ENCODE measurements at regions not wholly inside any gene's neighbourhood (a gene's known extent, or its start where the extent isn't known, plus 50 kb on each side); places are given as distances from the start of the nearest gene placed in this dataset.

DNA sequence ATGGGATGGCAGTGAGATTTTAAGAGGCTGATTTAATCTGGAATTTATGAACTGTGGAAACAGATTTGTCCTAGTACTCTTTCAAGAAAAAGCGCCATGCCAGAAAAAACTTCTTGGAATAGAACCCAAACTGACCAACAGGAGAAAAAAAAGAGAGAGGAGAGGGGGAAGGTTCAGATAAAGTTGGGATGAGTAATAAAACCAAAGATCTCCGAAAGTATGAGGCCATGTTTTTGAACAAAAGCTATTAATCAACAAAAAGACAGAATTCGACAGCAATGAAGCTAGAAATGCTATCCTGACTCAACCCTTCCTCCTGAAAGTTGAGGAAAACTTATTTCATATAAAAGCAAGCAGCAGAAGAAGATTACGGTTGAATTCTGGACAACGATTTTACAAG is 135.5 kb downstream of the CEMIP2 start:
- Mint-ChIP-seq H3K27me3 (ENCODE audit: low read depth) (peaks cover 12% of the 10 kb centered on the region), H3K27ac (no peak overlapping the region), H3K4me1 (ENCODE audit: low read depth) (peaks cover 5% of the 10 kb centered on the region), H3K9me3 (no peaks in the 10 kb centered on the region), H3K36me3 (ENCODE audit: low read depth) (no peaks in the 10 kb centered on the region), H3K4me3 (no peak overlapping the region)
- DNase-seq (ENCODE audit: low spot score), result no peak

GRCh38 chr9:71630377-71630995 is 137.8 kb downstream of the CEMIP2 start:
- Mint-ChIP-seq H3K27me3 (ENCODE audit: low read depth) (peaks cover 15% of the 10 kb centered on the region), H3K9me3 (no peaks in the 10 kb centered on the region), H3K4me3 (no peak overlapping the region), H3K27ac (no peak overlapping the region), H3K4me1 (ENCODE audit: low read depth) (peaks cover 5% of the 10 kb centered on the region), H3K36me3 (ENCODE audit: low read depth) (no peaks in the 10 kb centered on the region)
- no peak for DNase-seq (ENCODE audit: low spot score)

GRCh38 chr9:71629578-71630215 is 138.6 kb downstream of the CEMIP2 start:
- Mint-ChIP-seq H3K9me3 (no peaks in the 10 kb centered on the region), H3K4me1 (ENCODE audit: low read depth) (peaks cover 5% of the 10 kb centered on the region), H3K36me3 (ENCODE audit: low read depth) (no peaks in the 10 kb centered on the region), H3K27me3 (ENCODE audit: low read depth) (peaks cover 9% of the 10 kb centered on the region), H3K4me3 (no peak overlapping the region), H3K27ac (no peak overlapping the region)
- no peak for DNase-seq (ENCODE audit: low spot score)

GRCh38 chr9:71628247-71628646 is 140.1 kb downstream of the CEMIP2 start:
- no peaks in the 10 kb centered on the region for H3K9me3 Mint-ChIP-seq
- no peak overlapping the region for H3K4me3 Mint-ChIP-seq
- H3K27me3 Mint-ChIP-seq (ENCODE audit: low read depth), result peaks cover 16% of the 10 kb centered on the region
- peaks cover 5% of the 10 kb centered on the region for H3K4me1 Mint-ChIP-seq (ENCODE audit: low read depth)
- H3K36me3 Mint-ChIP-seq (ENCODE audit: low read depth), result no peaks in the 10 kb centered on the region
- no peak for DNase-seq (ENCODE audit: low spot score)
- H3K27ac Mint-ChIP-seq, result no peak overlapping the region

DNA sequence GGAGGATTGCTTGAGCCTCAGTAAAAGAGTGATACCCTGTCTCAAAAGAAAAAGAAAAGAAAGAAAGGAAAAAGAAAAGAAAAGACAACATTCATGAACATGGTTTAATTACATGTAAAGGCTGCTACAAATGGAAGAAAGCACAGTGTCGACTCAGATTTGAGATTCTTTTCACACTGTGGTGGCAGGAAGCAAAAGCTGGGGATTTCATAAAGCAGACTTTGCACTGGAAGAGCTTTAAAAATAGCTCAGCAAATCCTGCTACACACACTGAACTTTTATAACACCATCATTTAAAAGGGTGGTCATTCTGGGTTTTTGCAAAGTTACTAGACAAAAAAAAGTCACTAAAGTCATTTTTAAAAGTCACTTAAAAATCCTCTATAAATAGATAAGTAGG is 140.8 kb downstream of the CEMIP2 start:
- DNase-seq (ENCODE audit: low spot score), result no peak
- Mint-ChIP-seq H3K9me3 (no peaks in the 10 kb centered on the region), H3K36me3 (ENCODE audit: low read depth) (no peaks in the 10 kb centered on the region), H3K27me3 (ENCODE audit: low read depth) (peaks cover 18% of the 10 kb centered on the region), H3K27ac (no peak overlapping the region), H3K4me3 (no peak overlapping the region), H3K4me1 (ENCODE audit: low read depth) (peaks cover 5% of the 10 kb centered on the region)

- Mint-ChIP-seq H3K9me3 (no peaks in the 10 kb centered on the region), H3K27me3 (ENCODE audit: low read depth) (peaks cover 20% of the 10 kb centered on the region), H3K27ac (no peak overlapping the region), H3K36me3 (ENCODE audit: low read depth) (no peaks in the 10 kb centered on the region), H3K4me3 (no peak overlapping the region), H3K4me1 (ENCODE audit: low read depth) (peaks cover 5% of the 10 kb centered on the region)
- DNase-seq (ENCODE audit: low spot score), result no peak
Measured at GRCh38 chr9:71626395-71626794, 141.9 kb downstream of the CEMIP2 start.

DNA sequence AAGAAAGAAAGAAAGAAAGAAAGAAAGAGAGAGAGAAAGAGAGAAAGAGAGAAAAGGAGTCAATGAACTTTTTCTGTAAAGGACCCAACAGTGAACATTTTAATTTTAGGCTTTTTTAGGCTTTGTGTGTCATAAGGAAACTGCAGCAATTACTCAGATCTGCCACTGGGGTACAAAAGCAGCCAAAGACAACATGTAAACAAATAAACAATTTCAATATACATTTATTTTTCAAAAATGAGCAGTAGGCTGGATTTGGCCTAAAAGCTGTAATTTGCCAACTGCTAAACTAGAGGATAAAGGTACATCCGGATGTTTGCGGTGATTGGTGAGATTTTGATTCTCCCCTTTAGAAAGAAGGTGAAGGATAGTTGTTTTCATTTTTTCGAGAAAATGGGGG is 143.6 kb downstream of the CEMIP2 start:
- H3K36me3 Mint-ChIP-seq (ENCODE audit: low read depth), result no peaks in the 10 kb centered on the region

GRCh38 chr9:71620746-71621145 is 147.6 kb downstream of the CEMIP2 start:
- no peak overlapping the region for H3K4me3 Mint-ChIP-seq
- H3K9me3 Mint-ChIP-seq, result no peaks in the 10 kb centered on the region
- no peak for DNase-seq (ENCODE audit: low spot score)
- no peak overlapping the region for H3K27ac Mint-ChIP-seq
- H3K4me1 Mint-ChIP-seq (ENCODE audit: low read depth), result no peaks in the 10 kb centered on the region
- H3K36me3 Mint-ChIP-seq (ENCODE audit: low read depth), result no peaks in the 10 kb centered on the region
- peaks cover 14% of the 10 kb centered on the region for H3K27me3 Mint-ChIP-seq (ENCODE audit: low read depth)

More for the DNA sequence above, 143.6 kb downstream of the CEMIP2 start:
- H3K4me1 Mint-ChIP-seq (ENCODE audit: low read depth), result no peaks in the 10 kb centered on the region
- no peaks in the 10 kb centered on the region for H3K9me3 Mint-ChIP-seq
- peaks cover 17% of the 10 kb centered on the region for H3K27me3 Mint-ChIP-seq (ENCODE audit: low read depth)
- no peak overlapping the region for H3K4me3 Mint-ChIP-seq
- DNase-seq (ENCODE audit: low spot score), result no peak
- H3K27ac Mint-ChIP-seq, result no peak overlapping the region

DNA sequence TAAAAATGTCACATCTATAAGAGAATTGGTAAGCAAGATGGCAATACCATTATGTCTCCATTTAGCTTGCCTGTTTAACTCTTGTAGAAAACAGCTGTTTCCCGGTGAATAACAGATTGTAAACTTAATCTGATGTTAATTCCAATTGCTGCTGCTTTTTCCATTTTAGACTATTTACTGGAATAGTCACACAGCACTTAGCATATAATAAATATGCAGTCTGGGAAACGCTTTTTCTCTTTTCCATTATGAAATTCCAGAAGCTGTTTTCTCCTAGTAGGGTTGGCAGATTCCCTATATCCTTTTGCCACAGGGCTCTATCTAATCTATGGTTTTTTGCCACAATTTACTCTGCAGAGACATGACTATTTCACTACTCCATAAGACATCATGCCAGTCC is 148.0 kb downstream of the CEMIP2 start:
- no peaks in the 10 kb centered on the region for H3K4me1 Mint-ChIP-seq (ENCODE audit: low read depth)
- H3K27me3 Mint-ChIP-seq (ENCODE audit: low read depth), result peaks cover 14% of the 10 kb centered on the region
- DNase-seq (ENCODE audit: low spot score), result no peak
- H3K27ac Mint-ChIP-seq, result no peak overlapping the region
- no peaks in the 10 kb centered on the region for H3K9me3 Mint-ChIP-seq
- H3K36me3 Mint-ChIP-seq (ENCODE audit: low read depth), result no peaks in the 10 kb centered on the region
- H3K4me3 Mint-ChIP-seq, result no peak overlapping the region

DNA sequence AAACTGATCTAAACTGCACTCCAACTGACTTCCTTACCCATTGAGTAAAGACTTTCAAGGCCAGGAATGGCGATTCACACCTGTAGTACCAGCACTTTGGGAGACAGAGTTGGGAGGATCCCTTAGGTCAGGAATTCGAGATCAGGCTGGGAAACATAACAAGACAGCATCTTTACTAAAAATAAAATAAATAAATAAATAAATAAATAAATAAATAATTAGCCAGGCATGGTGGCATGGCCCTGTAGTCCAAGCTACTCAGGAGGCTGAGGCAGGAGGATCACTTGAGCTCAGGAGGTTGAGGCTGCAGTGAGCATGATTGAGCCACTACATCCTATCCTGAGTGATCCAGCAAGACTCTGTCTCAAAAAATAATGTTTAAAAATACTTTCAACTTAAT is 148.4 kb downstream of the CEMIP2 start:
- Mint-ChIP-seq H3K4me1 (ENCODE audit: low read depth) (no peaks in the 10 kb centered on the region), H3K36me3 (ENCODE audit: low read depth) (no peaks in the 10 kb centered on the region), H3K27me3 (ENCODE audit: low read depth) (peaks cover 14% of the 10 kb centered on the region), H3K9me3 (no peaks in the 10 kb centered on the region), H3K4me3 (no peak overlapping the region), H3K27ac (no peak overlapping the region)
- no peak for DNase-seq (ENCODE audit: low spot score)

GRCh38 chr9:71614409-71615010 is 153.8 kb downstream of the CEMIP2 start:
- DNase-seq (ENCODE audit: low spot score), result no peak
- Mint-ChIP-seq H3K36me3 (ENCODE audit: low read depth) (no peaks in the 10 kb centered on the region), H3K9me3 (peaks cover 4% of the 10 kb centered on the region), H3K4me1 (ENCODE audit: low read depth) (no peaks in the 10 kb centered on the region), H3K27me3 (ENCODE audit: low read depth) (peaks cover 7% of the 10 kb centered on the region), H3K27ac (no peak overlapping the region), H3K4me3 (no peak overlapping the region)

DNA sequence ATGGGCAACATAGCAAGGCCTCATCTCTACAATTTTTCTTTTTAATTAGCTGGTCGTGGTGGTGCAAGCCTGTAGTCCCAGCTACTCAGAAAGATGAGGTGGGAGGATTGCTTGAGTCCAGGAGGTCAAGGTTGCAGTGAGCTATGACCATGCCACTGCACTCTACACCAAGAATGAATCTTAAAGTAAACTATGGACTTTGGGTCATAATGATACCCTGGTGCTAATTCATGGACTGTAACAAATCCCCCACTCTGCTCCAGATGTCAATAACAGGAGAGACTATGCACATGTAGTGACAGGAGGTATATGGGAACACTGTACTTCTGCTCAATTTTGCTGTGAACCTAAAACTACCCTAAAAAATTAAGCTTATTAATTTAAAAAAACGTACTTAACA is 155.4 kb downstream of the CEMIP2 start:
- no peak for DNase-seq (ENCODE audit: low spot score)
- Mint-ChIP-seq H3K27me3 (ENCODE audit: low read depth) (peaks cover 7% of the 10 kb centered on the region), H3K4me3 (no peak overlapping the region), H3K4me1 (ENCODE audit: low read depth) (no peaks in the 10 kb centered on the region), H3K9me3 (peaks cover 4% of the 10 kb centered on the region), H3K27ac (no peak overlapping the region), H3K36me3 (ENCODE audit: low read depth) (no peaks in the 10 kb centered on the region)

GRCh38 chr9:71609448-71609830 is 158.9 kb downstream of the CEMIP2 start:
- H3K4me1 Mint-ChIP-seq (ENCODE audit: low read depth), result no peaks in the 10 kb centered on the region
- no peak overlapping the region for H3K4me3 Mint-ChIP-seq
- no peaks in the 10 kb centered on the region for H3K36me3 Mint-ChIP-seq (ENCODE audit: low read depth)
- no peak for DNase-seq (ENCODE audit: low spot score)
- H3K9me3 Mint-ChIP-seq, result peaks cover 4% of the 10 kb centered on the region
- H3K27me3 Mint-ChIP-seq (ENCODE audit: low read depth), result peaks cover 7% of the 10 kb centered on the region
- H3K27ac Mint-ChIP-seq, result no peak overlapping the region

DNA sequence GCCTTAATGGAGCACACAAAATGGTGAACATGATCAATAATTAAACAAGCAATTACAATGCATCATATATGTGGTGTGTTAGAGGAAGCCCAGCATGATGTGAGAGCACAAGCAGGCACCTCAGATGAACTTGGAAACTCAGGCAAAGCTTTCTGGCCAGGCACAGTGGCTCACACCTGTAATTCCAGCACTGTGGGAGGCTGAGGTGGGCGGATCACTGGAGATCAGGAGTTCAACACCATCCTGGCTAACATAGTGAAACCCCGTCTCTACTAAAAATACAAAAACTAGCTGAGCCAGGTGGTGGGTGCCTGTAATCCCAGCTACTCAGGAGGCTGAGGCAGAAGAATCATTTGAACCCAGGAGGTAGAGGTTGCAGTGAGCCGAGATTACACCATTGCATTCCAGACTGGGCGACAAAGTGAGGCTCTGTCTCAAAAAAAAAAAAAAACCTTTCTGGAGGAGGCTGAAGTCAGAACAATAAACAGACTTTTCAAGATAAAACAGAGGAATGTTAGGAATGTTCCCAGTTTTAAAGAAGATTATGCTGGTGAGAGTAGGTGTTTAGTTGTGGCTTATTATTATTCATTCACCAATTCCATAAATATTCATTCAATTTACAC is 159.4 kb downstream of the CEMIP2 start:
- H3K4me1 Mint-ChIP-seq (ENCODE audit: low read depth), result no peaks in the 10 kb centered on the region
- no peak for DNase-seq (ENCODE audit: low spot score)
- H3K27ac Mint-ChIP-seq, result no peak overlapping the region

More for the DNA sequence above, 159.4 kb downstream of the CEMIP2 start:
- Mint-ChIP-seq H3K4me3 (no peak overlapping the region), H3K27me3 (ENCODE audit: low read depth) (peaks cover 7% of the 10 kb centered on the region), H3K36me3 (ENCODE audit: low read depth) (no peaks in the 10 kb centered on the region), H3K9me3 (peaks cover 4% of the 10 kb centered on the region)

All from T-helper 2 cell treated with Interferon-gamma antibody and Interleukin-4, amounts not matched to agents 5 μg/mL and 100 μg/mL, for 36 hours (primary cell).